ENCODE measurements at regions not wholly inside any gene's neighbourhood (a gene's known extent, or its start where the extent isn't known, plus 50 kb on each side); places are given as distances from the start of the nearest gene placed in this dataset.

DNA sequence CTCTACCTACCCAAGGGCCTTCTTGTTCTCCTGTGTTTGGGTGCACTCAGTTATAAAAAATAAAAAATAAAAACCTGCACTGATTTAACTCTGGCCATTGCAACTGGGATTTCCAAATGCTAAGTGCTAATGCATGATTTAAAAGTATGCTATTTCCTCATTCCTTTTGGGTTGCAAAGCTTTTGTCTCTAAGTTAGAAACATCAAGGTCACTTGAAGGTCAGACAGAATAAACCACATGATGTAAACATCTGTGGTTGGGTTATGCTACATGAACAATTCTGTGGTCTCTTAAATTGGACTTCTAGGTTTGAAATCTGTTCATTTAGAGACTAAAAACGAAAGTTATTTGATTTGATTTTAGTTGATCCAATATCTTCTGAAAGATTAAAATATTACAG, 1547.4 kb upstream of the TENM3 start:
- H3K9ac ChIP-seq (ENCODE audit: insufficient read depth, low read depth, low read length) = no peak overlapping the region
- BruUV-seq (replicated peaks) = no TSS peak
- H3K4me1 ChIP-seq (ENCODE audit: insufficient read depth, low read length) = no peaks in the 10 kb centered on the region
- H3K27ac ChIP-seq (ENCODE audit: extremely low read length, insufficient read depth, low read length) = no peak overlapping the region
- H3K27me3 ChIP-seq (ENCODE audit: control insufficient read depth in 1 of 2, insufficient read depth in 2 of 2, low read length in 2 of 2) = no peaks in the 10 kb centered on the region
- H3K4me2 ChIP-seq (ENCODE audit: low read depth, low read length) = no peak overlapping the region
- TF ChIP-seq, protein P1, sequence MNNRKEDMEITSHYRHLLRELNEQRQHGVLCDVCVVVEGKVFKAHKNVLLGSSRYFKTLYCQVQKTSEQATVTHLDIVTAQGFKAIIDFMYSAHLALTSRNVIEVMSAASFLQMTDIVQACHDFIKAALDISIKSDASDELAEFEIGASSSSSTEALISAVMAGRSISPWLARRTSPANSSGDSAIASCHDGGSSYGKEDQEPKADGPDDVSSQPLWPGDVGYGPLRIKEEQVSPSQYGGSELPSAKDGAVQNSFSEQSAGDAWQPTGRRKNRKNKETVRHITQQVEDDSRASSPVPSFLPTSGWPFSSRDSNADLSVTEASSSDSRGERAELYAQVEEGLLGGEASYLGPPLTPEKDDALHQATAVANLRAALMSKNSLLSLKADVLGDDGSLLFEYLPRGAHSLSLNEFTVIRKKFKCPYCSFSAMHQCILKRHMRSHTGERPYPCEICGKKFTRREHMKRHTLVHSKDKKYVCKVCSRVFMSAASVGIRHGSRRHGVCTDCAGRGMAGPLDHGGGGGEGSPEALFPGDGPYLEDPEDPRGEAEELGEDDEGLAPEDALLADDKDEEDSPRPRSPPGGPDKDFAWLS (CRISPR knock-in tag; IDR thresholded peaks at IDR 0.05; ENCODE audit: borderline replicate concordance) = no peak
- TF ChIP-seq, protein P2, sequence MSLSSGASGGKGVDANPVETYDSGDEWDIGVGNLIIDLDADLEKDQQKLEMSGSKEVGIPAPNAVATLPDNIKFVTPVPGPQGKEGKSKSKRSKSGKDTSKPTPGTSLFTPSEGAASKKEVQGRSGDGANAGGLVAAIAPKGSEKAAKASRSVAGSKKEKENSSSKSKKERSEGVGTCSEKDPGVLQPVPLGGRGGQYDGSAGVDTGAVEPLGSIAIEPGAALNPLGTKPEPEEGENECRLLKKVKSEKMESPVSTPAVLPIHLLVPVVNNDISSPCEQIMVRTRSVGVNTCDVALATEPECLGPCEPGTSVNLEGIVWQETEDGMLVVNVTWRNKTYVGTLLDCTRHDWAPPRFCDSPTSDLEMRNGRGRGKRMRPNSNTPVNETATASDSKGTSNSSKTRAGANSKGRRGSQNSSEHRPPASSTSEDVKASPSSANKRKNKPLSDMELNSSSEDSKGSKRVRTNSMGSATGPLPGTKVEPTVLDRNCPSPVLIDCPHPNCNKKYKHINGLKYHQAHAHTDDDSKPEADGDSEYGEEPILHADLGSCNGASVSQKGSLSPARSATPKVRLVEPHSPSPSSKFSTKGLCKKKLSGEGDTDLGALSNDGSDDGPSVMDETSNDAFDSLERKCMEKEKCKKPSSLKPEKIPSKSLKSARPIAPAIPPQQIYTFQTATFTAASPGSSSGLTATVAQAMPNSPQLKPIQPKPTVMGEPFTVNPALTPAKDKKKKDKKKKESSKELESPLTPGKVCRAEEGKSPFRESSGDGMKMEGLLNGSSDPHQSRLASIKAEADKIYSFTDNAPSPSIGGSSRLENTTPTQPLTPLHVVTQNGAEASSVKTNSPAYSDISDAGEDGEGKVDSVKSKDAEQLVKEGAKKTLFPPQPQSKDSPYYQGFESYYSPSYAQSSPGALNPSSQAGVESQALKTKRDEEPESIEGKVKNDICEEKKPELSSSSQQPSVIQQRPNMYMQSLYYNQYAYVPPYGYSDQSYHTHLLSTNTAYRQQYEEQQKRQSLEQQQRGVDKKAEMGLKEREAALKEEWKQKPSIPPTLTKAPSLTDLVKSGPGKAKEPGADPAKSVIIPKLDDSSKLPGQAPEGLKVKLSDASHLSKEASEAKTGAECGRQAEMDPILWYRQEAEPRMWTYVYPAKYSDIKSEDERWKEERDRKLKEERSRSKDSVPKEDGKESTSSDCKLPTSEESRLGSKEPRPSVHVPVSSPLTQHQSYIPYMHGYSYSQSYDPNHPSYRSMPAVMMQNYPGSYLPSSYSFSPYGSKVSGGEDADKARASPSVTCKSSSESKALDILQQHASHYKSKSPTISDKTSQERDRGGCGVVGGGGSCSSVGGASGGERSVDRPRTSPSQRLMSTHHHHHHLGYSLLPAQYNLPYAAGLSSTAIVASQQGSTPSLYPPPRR (CRISPR knock-in tag; IDR thresholded peaks at IDR 0.05; ENCODE audit: borderline replicate concordance) = no peak
- TF ChIP-seq ZNF616 (CRISPR knock-in tag; IDR thresholded peaks at IDR 0.05; ENCODE audit: low read depth) (no peak), AGO1 (IDR thresholded peaks at IDR 0.05; ENCODE audit: low read depth, low read length, poor library complexity, severe bottlenecking) (no peak)
- DNase-seq (ENCODE audit: low spot score) = no peak
- in situ Hi-C loops (cut with HindIII; ENCODE audit: extremely low pct_ligation_motif_present, low pct_unique_long_range_greater_than_20kb) (no loop called here), intact Hi-C loops (cut with micrococcal nuclease; ENCODE audit: unreplicated experiment) (no loop called here)
- ChIA-PET CTCF (ENCODE audit: low intra/inter-chr PET ratio, low total read pairs) (no interaction called here), POLR2A (no interaction called here)
- no peaks in the 10 kb centered on the region for H3K79me2 ChIP-seq (ENCODE audit: insufficient read depth, low read length)
- H3K9me3 ChIP-seq (ENCODE audit: low read length) = peaks cover 19% of the 10 kb centered on the region
- H2AFZ ChIP-seq (ENCODE audit: low read length) = no peak overlapping the region
- FAIRE-seq = no peak
- H3K4me3 ChIP-seq (replicated peaks in 1 of 3; ENCODE audit: insufficient read depth in 1 of 3, low read depth in 2 of 3, low read length in 3 of 3) = no peak overlapping the region
- no peaks in the 10 kb centered on the region for H3K36me3 ChIP-seq (replicated peaks in 1 of 2; ENCODE audit: control insufficient read depth in 1 of 2, insufficient read depth in 2 of 2, low read length in 2 of 2)
- 0% methylated on average over 1 of the region's 1 CpG for WGBS (ENCODE audit: low lambda C conversion rate)
- ATAC-seq = no peak
- H4K20me1 ChIP-seq (ENCODE audit: insufficient read depth, low read length) = no peaks in the 10 kb centered on the region

Measured in HepG2 (cell line).